ENCODE measurements at regions not wholly inside any gene's neighbourhood (a gene's known extent, or its start where the extent isn't known, plus 50 kb on each side); places are given as distances from the start of the nearest gene placed in this dataset.

DNA sequence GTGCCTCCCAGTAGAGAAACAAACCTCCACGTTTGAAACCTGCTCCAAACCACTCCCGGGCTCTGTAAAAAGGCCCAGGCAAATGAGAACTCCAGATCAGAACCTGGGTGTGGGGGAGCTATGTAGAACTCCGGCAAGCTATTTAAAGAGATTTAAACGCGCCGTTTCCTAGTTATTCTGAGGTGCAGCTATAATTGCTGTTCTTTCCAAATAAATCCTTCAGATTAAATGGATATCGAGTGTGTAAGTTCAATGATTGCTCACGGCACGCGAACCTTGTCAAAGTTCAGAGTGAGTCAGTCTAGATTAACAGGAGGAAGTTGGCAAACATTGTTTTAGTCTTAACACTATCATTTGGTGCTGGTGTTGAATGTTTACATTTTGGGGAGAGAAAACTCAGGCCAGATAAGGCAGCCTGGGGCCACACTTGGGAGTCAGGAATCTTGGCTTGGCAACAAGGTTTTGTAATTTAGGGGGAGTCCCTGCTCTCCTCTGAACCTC, 92.9 kb upstream of the SALL1 start:
- no peaks in the 10 kb centered on the region for H3K36me3 Mint-ChIP-seq (ENCODE audit: low read depth)
- TF ChIP-seq, protein P1, sequence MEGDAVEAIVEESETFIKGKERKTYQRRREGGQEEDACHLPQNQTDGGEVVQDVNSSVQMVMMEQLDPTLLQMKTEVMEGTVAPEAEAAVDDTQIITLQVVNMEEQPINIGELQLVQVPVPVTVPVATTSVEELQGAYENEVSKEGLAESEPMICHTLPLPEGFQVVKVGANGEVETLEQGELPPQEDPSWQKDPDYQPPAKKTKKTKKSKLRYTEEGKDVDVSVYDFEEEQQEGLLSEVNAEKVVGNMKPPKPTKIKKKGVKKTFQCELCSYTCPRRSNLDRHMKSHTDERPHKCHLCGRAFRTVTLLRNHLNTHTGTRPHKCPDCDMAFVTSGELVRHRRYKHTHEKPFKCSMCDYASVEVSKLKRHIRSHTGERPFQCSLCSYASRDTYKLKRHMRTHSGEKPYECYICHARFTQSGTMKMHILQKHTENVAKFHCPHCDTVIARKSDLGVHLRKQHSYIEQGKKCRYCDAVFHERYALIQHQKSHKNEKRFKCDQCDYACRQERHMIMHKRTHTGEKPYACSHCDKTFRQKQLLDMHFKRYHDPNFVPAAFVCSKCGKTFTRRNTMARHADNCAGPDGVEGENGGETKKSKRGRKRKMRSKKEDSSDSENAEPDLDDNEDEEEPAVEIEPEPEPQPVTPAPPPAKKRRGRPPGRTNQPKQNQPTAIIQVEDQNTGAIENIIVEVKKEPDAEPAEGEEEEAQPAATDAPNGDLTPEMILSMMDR (IDR thresholded peaks at IDR 0.05) = no peak
- H3K4me1 Mint-ChIP-seq (ENCODE audit: low read depth) = no peaks in the 10 kb centered on the region
- H3K27me3 Mint-ChIP-seq (ENCODE audit: insufficient read depth) = peaks cover 1% of the 10 kb centered on the region; the same call in 1 of the 2 replicates
- no peak for DNase-seq
- H3K27ac Mint-ChIP-seq = no peak overlapping the region
- H3K9me3 Mint-ChIP-seq = no peaks in the 10 kb centered on the region
- no peak overlapping the region for H3K4me3 Mint-ChIP-seq

DNA sequence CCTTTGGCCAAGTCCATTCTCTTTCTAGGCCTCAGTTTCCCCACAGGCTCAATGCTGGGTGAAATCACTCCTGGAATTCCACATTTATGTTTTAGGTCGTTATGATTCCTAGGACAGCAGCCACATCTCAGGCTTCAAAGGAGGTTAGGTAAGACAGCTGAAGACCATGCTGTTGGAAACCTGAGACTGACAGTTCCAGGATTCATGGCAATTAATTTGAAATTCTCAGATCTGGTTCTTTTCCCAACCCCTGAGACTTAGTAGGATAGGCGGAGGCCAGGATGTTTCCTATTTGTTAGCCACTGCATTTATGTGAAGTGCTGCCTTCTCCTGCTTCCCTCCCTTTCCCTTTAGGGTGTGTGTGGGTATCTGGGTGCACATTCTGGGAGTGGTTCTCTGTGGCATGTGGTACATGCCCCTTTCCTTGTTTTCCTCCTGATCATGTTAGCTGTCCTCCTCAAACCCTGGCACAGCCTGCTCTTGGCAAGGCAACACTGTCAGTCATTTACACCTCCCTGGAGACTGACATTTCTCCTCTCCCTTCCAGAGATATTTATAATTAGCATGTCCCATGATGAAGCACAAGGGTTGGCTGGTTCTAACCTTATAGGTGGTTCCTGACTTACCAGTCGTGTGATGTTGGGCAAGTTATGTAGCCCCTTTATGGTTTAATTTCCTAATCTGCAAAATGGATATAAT, 91.4 kb upstream of the SALL1 start:
- H3K4me3 Mint-ChIP-seq = no peak overlapping the region
- no peaks in the 10 kb centered on the region for H3K9me3 Mint-ChIP-seq
- H3K27ac Mint-ChIP-seq = no peak overlapping the region
- no peaks in the 10 kb centered on the region for H3K4me1 Mint-ChIP-seq (ENCODE audit: low read depth)
- DNase-seq = no peak
- no peaks in the 10 kb centered on the region for H3K36me3 Mint-ChIP-seq (ENCODE audit: low read depth)
- TF ChIP-seq, protein P1 (IDR thresholded peaks at IDR 0.05) = no peak
- peaks cover 1% of the 10 kb centered on the region; the same call in 1 of the 2 replicates for H3K27me3 Mint-ChIP-seq (ENCODE audit: insufficient read depth)

- H3K4me1 Mint-ChIP-seq (ENCODE audit: low read depth) = no peaks in the 10 kb centered on the region
- TF ChIP-seq, protein P1 (IDR thresholded peaks at IDR 0.05) = no peak
- no peaks in the 10 kb centered on the region for H3K9me3 Mint-ChIP-seq
- no peak for DNase-seq
- no peak overlapping the region for H3K27ac Mint-ChIP-seq
- no peaks in the 10 kb centered on the region for H3K36me3 Mint-ChIP-seq (ENCODE audit: low read depth)
- H3K4me3 Mint-ChIP-seq = no peak overlapping the region
- peaks cover 2% of the 10 kb centered on the region for H3K27me3 Mint-ChIP-seq (ENCODE audit: insufficient read depth)
Observed at GRCh38 chr16:51239196-51239595, 88.1 kb upstream of the SALL1 start.

DNA sequence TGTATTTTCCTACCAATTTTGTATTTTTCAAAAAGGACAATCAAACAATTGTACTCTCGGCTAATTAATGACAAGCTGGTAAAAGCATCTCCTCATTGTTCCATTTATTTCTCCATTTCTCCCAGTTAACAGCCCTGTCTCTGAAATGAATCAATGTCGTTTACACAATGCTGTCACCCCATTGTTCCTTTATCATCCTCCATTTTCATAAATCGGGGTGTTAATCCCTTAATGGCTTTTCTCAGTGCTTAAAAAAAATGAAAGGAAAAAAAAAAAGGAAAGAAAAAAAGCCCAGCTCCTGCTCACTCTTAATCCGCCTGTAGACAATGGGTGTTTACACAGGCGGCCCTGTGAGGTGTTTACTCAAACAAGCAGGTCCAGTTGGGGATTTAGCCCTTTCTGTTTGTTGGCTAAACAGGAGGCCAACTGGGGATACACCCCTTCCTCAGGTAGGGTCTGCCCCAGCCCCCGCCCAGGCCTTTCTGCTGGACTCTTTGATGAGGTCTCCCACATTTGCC, 86.8 kb upstream of the SALL1 start:
- TF ChIP-seq, protein P1 (IDR thresholded peaks at IDR 0.05) = no peak
- DNase-seq = no peak
- Mint-ChIP-seq H3K9me3 (no peaks in the 10 kb centered on the region), H3K4me1 (ENCODE audit: low read depth) (no peaks in the 10 kb centered on the region), H3K27me3 (ENCODE audit: insufficient read depth) (peaks cover 2% of the 10 kb centered on the region), H3K4me3 (no peak overlapping the region), H3K36me3 (ENCODE audit: low read depth) (no peaks in the 10 kb centered on the region), H3K27ac (no peak overlapping the region)

DNA sequence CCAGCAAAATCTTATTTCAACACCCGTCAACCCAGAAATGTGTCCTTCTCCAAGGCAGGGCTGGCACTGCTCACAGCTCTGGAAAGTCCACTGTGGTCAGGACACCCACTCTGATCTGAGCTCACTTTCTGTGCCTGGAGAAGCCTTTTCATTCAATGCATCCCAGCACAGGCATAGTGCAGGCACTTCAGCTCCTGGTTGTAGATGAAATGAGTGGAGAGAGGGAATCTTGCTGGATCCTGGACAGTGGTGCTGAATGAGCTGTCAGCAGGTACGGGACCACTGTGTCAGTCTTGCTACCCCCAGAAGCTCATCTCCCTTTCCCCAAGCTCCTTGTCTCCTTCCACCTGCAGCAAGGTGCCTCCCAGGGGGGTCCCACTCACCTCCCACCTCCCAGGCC, 86.1 kb upstream of the SALL1 start:
- Mint-ChIP-seq H3K9me3 (no peaks in the 10 kb centered on the region), H3K4me3 (no peak overlapping the region), H3K27ac (no peak overlapping the region), H3K36me3 (ENCODE audit: low read depth) (no peaks in the 10 kb centered on the region), H3K27me3 (ENCODE audit: insufficient read depth) (peaks cover 3% of the 10 kb centered on the region), H3K4me1 (ENCODE audit: low read depth) (no peaks in the 10 kb centered on the region)
- TF ChIP-seq, protein P1 (IDR thresholded peaks at IDR 0.05) = no peak
- DNase-seq = no peak

Data from HFFc6 (cell line).